ENCODE measurements at regions not wholly inside any gene's neighbourhood (a gene's known extent, or its start where the extent isn't known, plus 50 kb on each side); places are given as distances from the start of the nearest gene placed in this dataset.

DNA sequence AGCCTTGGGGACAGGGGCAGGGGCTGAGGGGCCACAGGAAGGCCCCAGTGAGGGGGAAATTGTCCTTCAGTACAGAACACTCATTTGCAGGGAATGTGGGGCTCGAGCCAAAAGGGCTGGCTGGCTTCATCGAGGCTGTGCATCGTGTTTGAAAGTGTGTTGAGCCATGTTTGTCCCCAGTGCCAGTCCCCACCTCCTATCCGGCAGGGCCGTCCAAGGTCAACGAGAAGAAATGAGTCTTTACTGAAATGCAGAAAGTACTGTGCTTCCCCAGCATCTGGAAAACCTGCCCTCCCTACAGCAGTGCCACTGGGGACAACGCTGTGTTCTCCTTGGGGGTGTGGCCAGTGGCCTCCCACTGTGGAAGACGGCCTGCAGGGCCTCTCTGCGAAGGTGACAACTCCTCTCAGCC lies 214.1 kb downstream of the KLF6 start:
- TF ChIP-seq, protein P1, sequence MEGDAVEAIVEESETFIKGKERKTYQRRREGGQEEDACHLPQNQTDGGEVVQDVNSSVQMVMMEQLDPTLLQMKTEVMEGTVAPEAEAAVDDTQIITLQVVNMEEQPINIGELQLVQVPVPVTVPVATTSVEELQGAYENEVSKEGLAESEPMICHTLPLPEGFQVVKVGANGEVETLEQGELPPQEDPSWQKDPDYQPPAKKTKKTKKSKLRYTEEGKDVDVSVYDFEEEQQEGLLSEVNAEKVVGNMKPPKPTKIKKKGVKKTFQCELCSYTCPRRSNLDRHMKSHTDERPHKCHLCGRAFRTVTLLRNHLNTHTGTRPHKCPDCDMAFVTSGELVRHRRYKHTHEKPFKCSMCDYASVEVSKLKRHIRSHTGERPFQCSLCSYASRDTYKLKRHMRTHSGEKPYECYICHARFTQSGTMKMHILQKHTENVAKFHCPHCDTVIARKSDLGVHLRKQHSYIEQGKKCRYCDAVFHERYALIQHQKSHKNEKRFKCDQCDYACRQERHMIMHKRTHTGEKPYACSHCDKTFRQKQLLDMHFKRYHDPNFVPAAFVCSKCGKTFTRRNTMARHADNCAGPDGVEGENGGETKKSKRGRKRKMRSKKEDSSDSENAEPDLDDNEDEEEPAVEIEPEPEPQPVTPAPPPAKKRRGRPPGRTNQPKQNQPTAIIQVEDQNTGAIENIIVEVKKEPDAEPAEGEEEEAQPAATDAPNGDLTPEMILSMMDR (IDR thresholded peaks at IDR 0.05; ENCODE audit: low read depth, low read length) = no peak
- TF ChIP-seq POLR2A (IDR thresholded peaks at IDR 0.05; ENCODE audit: extremely low read depth, insufficient read length) (no peak), MYC (IDR thresholded peaks at IDR 0.05; ENCODE audit: low read depth, low read length) (no peak)
- TF ChIP-seq, protein P2, sequence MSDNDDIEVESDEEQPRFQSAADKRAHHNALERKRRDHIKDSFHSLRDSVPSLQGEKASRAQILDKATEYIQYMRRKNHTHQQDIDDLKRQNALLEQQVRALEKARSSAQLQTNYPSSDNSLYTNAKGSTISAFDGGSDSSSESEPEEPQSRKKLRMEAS (IDR thresholded peaks at IDR 0.05; ENCODE audit: low read depth, low read length) = no peak
